Left renal cortex interstitium (tissue), 4 donors: ENCODE measurements at regions not wholly inside any gene's neighbourhood (a gene's known extent, or its start where the extent isn't known, plus 50 kb on each side); places are given as distances from the start of the nearest gene placed in this dataset.
"Not testable (repeated sequence)": the region's sequence is repeated elsewhere in the genome, so short reads cannot be mapped to it uniquely, and the experiment has no call there.

Experiments used
- DNase-seq, 4 donors: peaks; one replicate each; pipeline ENCODE4 v3.0.0-alpha.2; 2013; ENCODE audit warnings: low read depth in 4 of 4, low spot score in 2 of 4, missing footprints in 1 of 4

- peak in 1 of 4 donors; percentile 13 for DNase-seq
Measured at GRCh38 chr18:43789234-43790000, 512.1 kb upstream of the SYT4 start.

DNA sequence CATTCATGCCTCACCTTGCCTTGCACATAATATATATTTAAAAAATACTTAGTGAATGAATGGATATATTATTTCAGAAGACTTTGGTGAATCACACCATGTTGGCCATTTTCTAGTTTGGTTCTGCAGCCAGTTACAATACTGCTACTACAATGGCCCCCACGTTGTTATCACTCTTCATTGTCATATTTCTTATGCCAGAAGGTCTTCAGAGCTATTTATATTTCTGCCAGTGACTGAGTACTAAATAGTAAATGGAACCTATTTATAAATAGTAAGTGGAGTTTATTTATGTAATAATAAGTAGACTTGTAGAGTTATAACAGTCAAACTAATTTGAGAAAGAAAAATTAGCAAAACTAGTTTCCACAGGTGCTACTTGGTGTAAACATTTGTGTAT lies 516.6 kb upstream of the SYT4 start:
- no peak for DNase-seq

DNA sequence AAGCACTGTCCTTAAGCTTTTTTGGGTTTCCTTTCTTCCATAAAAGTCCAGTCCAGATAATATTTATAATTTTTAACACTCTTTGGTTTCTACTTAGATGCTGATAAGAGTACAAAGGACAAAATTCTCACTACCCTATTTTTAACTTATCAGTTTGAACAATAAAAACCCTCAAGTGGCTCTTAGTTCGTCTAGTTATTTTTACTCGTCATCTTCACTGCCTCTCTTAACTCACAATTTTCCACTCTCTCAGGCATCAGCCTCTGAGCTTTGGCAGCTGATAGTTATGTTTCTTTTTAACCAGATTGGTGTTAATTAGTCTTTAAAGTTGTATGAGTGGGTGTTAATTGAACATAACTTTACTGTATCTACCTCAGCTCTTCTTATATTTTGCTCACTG lies 517.1 kb upstream of the SYT4 start:
- DNase-seq: no peak

GRCh38 chr18:43797347-43797746 lies 520.1 kb upstream of the SYT4 start:
- no peak for DNase-seq

DNA sequence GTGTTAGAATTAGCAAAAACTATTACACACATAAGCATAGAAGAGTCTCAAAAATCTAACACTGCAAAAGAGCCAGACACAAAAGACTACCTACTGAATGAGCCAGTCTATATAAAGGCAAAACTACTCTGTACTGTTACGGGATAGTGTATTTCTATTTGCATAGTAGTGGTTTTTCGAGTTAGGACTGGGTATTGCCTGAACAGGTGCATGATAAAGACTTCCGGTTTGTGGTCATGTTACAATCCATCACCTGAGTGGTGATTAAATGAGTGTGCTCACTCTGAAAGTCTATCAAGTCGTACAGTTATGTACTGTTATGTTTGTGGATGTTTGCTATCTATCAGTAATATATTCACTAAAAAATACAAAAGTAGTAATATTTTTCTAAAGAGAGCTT lies 523.3 kb upstream of the SYT4 start:
- DNase-seq: no peak

GRCh38 chr18:43805646-43806194 lies 528.4 kb upstream of the SYT4 start:
- DNase-seq: peak in 1 of 4 donors; percentile 32

DNA sequence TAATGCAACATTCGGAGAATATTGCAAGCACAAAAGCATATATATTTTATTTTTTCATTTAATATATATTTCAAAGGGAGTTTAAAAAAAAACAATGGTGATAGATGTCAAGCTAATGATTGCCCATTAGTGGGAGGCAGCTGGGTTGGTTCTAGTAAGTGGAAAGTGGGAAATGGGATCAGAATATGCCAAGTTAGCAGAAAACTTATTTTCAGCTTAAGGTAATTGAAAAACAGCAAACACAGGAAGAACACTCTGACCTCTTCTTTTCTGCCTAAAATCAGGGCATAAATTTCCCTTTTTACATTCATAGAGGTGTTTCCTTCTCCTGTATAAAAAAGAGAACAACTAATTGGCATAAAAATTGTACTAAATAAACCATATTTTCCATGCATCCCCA lies 535.3 kb upstream of the SYT4 start:
- no peak for DNase-seq

DNA sequence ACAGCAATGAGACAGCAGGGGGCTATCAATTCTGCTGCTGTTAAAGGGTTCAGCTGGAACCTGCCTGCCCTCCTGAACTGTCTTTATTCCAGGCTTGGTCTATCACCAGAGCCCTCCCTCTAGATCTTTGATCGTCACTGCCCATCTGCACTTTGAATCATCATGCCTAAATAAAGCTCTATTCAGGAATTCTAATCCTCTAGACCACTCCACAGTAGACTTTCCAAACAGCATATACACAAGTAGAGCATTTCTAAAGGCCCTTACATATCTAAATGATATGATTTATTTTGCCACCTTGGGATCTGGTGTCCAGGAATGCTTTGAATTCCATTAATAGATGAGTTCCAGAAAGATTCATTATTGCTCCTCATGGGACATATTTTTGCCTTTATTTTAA lies 542.1 kb upstream of the SYT4 start:
- DNase-seq: no peak

DNA sequence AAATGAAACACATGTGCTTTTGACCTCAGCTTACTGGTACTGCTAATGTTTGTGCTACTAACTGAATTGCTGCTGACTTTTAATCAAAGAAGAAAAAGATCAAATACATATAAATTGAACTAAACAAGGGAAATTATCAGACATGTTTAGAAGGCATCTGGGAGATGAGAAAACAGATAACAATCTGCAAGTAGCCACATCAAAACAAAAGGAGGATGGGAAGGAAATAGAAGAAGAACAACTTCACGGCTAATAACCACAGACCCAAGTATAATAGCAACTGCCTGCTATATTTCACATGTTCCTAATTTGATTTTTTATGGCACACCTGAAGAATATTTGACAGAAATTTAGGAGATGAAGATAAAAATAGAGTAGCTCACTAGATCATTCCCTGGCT lies 542.6 kb upstream of the SYT4 start:
- no peak for DNase-seq

- DNase-seq: no peak
Measured at GRCh38 chr18:43825768-43826167, 548.5 kb upstream of the SYT4 start.

- DNase-seq: no peak
Measured at GRCh38 chr18:43826215-43826614, 548.9 kb upstream of the SYT4 start.

- DNase-seq: no peak
Measured at GRCh38 chr18:43827311-43827710, 550.0 kb upstream of the SYT4 start.

GRCh38 chr18:43830303-43830702 lies 553.0 kb upstream of the SYT4 start:
- DNase-seq: no peak

DNA sequence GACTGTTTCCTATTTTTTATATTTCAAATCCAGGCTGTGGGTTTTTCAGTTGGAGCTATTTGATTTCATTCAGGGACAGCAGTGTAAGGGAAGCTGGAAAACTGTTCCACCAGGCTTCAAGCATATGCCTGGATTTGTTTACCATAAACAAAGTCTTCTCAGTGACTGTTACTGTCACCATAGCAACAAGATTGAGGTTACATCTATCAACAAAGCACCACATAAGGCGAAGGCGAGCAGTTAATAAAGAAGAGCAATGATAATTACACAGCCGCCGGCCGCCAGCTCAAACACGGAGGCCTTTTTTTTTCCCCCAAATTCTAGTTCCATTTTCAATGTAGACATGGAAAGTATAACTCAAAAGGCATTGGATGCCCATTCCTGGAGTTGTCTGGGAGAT lies 553.7 kb upstream of the SYT4 start:
- no peak for DNase-seq

DNA sequence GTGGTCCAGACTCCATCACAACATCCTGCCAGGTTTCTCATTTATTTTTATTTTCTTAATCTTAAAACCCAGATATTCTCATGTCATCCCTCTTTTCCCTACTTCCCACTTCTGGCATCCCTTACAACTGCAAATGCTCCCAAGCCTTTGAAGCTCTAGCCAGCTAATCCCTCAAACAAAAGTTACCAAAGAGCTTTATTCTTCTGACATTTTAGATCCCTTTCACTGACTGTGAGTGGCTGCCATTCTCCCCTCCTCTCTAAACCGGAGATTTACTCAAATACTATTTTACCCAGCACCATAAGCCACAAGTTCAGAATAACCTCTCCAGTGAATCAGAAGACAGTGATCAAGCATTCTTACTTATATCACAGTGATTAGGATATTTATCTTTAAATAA lies 569.0 kb upstream of the SYT4 start:
- no peak for DNase-seq

- DNase-seq: no peak
Measured at GRCh38 chr18:43847164-43848091, 570.1 kb upstream of the SYT4 start.

GRCh38 chr18:43849831-43850230 lies 572.5 kb upstream of the SYT4 start:
- DNase-seq: not testable (repeated sequence)

GRCh38 chr18:43855376-43855775 lies 578.1 kb upstream of the SYT4 start:
- DNase-seq: no peak

DNA sequence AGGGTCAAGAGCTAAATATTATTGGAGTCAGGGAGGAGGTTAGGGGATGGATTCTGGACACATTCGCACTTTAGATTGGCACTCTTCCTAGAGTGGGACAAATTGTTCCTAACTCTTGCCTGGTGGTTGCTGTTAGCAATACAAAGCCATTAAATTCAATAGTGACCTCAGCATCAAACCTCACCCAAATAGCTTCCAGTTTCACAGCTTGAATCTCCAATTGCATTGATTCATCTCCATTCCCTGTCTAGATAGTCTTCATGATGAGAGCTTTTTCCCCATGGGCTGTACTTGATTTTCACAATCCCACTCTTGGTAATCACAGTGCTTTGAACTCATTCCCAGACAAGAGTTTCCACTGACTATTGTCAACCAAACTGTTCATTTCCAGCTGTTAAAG lies 585.9 kb upstream of the SYT4 start:
- no peak for DNase-seq

- DNase-seq: no peak
Measured at GRCh38 chr18:43866696-43867095, 589.4 kb upstream of the SYT4 start.

DNA sequence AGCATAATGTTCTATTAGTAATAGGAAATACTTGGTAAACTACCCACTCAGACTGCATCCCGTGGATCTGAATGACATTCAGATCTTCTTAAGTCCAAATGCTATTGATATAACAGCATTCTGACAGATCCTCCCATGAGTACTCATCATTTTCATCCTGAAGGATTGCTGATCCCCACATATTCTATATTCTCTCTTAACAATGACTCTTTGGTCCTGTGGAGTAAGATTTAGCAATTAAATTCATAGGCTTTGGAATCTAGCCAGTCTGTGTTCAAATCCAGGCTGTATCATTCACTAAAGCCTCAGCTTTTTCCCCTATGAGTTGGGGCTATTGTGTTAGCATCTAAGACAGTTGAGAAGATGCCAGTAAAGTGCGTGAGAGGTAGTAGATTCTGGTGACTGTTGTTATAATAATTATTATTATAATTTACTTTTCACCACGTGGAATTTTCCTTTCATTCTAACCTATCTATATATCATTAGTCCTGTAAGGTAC lies 591.3 kb upstream of the SYT4 start:
- no peak for DNase-seq
